ENCODE measurements at regions not wholly inside any gene's neighbourhood (a gene's known extent, or its start where the extent isn't known, plus 50 kb on each side); places are given as distances from the start of the nearest gene placed in this dataset.

DNA sequence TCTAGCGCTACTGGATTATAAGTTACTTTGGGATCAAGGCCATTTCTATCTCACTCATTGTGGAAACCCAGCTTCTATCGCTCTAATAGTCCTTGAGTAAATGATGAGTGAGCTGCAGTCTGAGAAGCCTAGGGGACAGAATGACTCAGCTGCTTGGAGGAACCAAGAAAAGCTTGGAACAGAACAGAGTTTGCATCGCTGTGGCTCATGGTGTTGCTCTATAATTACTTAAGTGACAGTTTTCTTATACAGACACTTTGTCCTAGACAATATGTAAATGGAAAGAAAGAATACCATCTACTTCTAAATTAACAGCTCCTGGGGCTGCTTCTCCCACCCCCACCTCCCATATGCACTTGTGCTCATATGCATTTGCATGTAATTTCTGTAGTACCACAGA, 156.9 kb downstream of the SLIT2 start:
- Histone ChIP-seq H2AK5ac (ENCODE audit: low read depth, low read length) (no peak overlapping the region), H3K4me3 (ENCODE audit: insufficient read depth, low read depth, low read length) (no peak overlapping the region), H3K18ac (ENCODE audit: low read depth, low read length) (no peak overlapping the region), H3K4me1 (ENCODE audit: control insufficient read depth, insufficient read depth, low read length) (no peaks in the 10 kb centered on the region), H2BK120ac (ENCODE audit: low read depth, low read length) (no peak overlapping the region), H3K9me1 (ENCODE audit: insufficient read depth, low read length) (no peaks in the 10 kb centered on the region), H4K20me1 (ENCODE audit: insufficient read depth, low read length) (no peaks in the 10 kb centered on the region), H4K8ac (ENCODE audit: low read depth in 2 of 2, low read length in 2 of 2) (no peak overlapping the region), H2AK9ac (replicated peaks; ENCODE audit: low read depth, low read length, poor library complexity) (no peak overlapping the region), H3K36me3 (ENCODE audit: control insufficient read depth, insufficient read depth, low read length) (no peaks in the 10 kb centered on the region), H3K79me1 (ENCODE audit: low read depth in 1 of 2, low read length in 2 of 2) (no peaks in the 10 kb centered on the region), H2BK20ac (ENCODE audit: low read depth, low read length) (no peak overlapping the region), H3K23ac (ENCODE audit: low read depth, low read length) (no peak overlapping the region), H3K14ac (replicated peaks; ENCODE audit: low read depth, low read length) (no peak overlapping the region), H3K27ac (ENCODE audit: insufficient read depth, low read length) (no peak overlapping the region), H3K56ac (ENCODE audit: extremely low read depth, insufficient read depth, low read length) (no peak overlapping the region), H2BK5ac (ENCODE audit: low read depth, low read length, poor library complexity, severe bottlenecking) (no peak overlapping the region), H3K9ac (ENCODE audit: low read depth, low read length) (no peak overlapping the region), H2AFZ (replicated peaks; ENCODE audit: low read length, poor library complexity) (no peak overlapping the region), H2BK15ac (ENCODE audit: low read depth, low read length) (no peak overlapping the region), H3K9me3 (ENCODE audit: control insufficient read depth, insufficient read depth, low read length) (no peaks in the 10 kb centered on the region), H3K4ac (ENCODE audit: low read depth, low read length) (no peak overlapping the region), H3K27me3 (ENCODE audit: control insufficient read depth, insufficient read depth, low read length) (no peaks in the 10 kb centered on the region), H4K5ac (ENCODE audit: low read depth, low read length) (no peak overlapping the region), H4K91ac (ENCODE audit: insufficient read depth, low read depth, low read length) (no peak overlapping the region), H3K4me2 (ENCODE audit: low read depth, low read length) (no peak overlapping the region)
- BruUV-seq (replicated peaks), result no TSS peak
- ATAC-seq (ENCODE audit: low read depth) (peak; percentile 68; the same call in 1 of the 2 replicates), DNase-seq (peak; percentile 56)
- dilution Hi-C loops (cut with HindIII; ENCODE audit: low sequenced_read_pairs, unreplicated experiment), result no loop called here
- CTCF ChIA-PET, result no interaction called here
- TF ChIP-seq NFE2L2 (IDR thresholded peaks at IDR 0.05; ENCODE audit: low read depth, low read length) (0 out of 2 replicates have a peak, but pooled peaks have one; percentile 19), CHD1 (IDR thresholded peaks at IDR 0.05; ENCODE audit: low read depth, low read length) (no peak)
- intact Hi-C loops (cut with micrococcal nuclease), result no loop called here
- in situ Hi-C loops (cut with MboI; ENCODE audit: low sequenced_read_pairs), result no loop called here
- WGBS, 2 experiments (ENCODE audit: extremely low coverage in 2 of 2, insufficient read length in 1 of 2), result no CpG with 5 or more reads among the region's 3 CpGs
- POLR2A ChIA-PET (ENCODE audit: unreplicated experiment), result no interaction called here
